ENCODE measurements at regions not wholly inside any gene's neighbourhood (a gene's known extent, or its start where the extent isn't known, plus 50 kb on each side); places are given as distances from the start of the nearest gene placed in this dataset.

DNA sequence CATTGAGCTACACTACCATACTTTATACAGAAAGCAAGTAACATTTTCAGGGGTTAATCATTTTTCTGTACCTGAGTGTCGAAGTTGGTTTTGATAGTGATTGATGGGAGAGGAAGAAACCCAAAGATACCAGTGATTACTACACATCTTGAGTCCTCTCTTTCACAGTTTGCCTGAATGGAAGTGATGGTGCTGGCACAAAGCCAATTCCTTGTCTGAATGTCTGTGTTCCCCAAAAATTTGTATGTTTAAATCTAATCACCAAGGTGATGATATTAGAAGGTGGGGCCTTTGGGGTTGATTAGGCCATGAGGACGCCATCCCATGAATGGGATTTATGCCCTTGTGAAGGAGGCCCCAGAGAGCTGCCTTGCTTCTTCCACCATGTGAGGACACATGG is 696.9 kb upstream of the ANKRD30A start:
- H3K27me3 ChIP-seq: no peaks in the 10 kb centered on the region
- H3K4me3 ChIP-seq: no peak overlapping the region
- WGBS: 92% methylated on average over 2 of the region's 2 CpGs
- H3K36me3 ChIP-seq: no peaks in the 10 kb centered on the region
- DNase-seq (ENCODE audit: low spot score in 2 of 2): no peak
- TF ChIP-seq POLR2A (IDR thresholded peaks at IDR 0.05) (no peak), EP300 (IDR thresholded peaks at IDR 0.05) (no peak), POLR2AphosphoS5 (IDR thresholded peaks at IDR 0.05) (no peak)
- TF ChIP-seq, protein P1, sequence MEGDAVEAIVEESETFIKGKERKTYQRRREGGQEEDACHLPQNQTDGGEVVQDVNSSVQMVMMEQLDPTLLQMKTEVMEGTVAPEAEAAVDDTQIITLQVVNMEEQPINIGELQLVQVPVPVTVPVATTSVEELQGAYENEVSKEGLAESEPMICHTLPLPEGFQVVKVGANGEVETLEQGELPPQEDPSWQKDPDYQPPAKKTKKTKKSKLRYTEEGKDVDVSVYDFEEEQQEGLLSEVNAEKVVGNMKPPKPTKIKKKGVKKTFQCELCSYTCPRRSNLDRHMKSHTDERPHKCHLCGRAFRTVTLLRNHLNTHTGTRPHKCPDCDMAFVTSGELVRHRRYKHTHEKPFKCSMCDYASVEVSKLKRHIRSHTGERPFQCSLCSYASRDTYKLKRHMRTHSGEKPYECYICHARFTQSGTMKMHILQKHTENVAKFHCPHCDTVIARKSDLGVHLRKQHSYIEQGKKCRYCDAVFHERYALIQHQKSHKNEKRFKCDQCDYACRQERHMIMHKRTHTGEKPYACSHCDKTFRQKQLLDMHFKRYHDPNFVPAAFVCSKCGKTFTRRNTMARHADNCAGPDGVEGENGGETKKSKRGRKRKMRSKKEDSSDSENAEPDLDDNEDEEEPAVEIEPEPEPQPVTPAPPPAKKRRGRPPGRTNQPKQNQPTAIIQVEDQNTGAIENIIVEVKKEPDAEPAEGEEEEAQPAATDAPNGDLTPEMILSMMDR (IDR thresholded peaks at IDR 0.05): no peak
- no peaks in the 10 kb centered on the region for H3K4me1 ChIP-seq
- no peak overlapping the region for H3K27ac ChIP-seq
- no peaks in the 10 kb centered on the region for H3K9me3 ChIP-seq

DNA sequence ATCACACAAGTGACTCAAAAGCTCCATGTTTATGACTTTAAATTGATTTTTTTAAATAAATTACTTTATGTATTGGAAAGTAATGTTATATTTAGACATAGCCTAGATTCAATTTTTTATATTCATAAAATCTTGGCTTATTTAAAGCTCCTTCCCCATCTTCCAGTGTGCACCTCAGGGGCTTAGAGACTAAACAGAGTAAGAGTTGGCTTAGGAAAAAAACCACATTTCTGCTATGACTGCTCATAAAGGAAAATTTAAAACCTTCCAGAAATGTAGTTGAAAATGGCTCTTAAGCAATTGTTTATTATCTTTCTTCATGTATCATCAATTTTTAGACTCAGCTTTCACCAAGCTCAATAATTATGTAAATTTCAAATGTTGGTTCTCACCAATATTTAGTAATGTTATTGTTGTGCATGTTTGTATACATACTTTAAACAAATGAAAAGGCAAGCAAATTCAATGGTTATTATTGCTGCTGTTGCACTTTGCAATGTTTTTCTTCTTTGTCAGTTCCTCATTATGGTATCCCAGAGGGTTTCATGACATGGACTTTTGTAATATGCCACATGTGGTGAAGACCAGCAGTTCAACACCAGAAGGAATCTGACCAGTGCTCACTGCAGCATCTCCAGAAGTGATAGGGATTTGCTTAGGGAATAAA is 700.1 kb upstream of the ANKRD30A start:
- TF ChIP-seq POLR2AphosphoS5 (IDR thresholded peaks at IDR 0.05) (no peak), POLR2A (IDR thresholded peaks at IDR 0.05) (no peak), EP300 (IDR thresholded peaks at IDR 0.05) (no peak)
- TF ChIP-seq, protein P1 (IDR thresholded peaks at IDR 0.05): no peak
- Histone ChIP-seq H3K27me3 (no peaks in the 10 kb centered on the region), H3K4me3 (no peak overlapping the region), H3K27ac (no peak overlapping the region), H3K4me1 (no peaks in the 10 kb centered on the region), H3K36me3 (no peaks in the 10 kb centered on the region), H3K9me3 (no peaks in the 10 kb centered on the region)
- DNase-seq (ENCODE audit: low spot score in 2 of 2): no peak

DNA sequence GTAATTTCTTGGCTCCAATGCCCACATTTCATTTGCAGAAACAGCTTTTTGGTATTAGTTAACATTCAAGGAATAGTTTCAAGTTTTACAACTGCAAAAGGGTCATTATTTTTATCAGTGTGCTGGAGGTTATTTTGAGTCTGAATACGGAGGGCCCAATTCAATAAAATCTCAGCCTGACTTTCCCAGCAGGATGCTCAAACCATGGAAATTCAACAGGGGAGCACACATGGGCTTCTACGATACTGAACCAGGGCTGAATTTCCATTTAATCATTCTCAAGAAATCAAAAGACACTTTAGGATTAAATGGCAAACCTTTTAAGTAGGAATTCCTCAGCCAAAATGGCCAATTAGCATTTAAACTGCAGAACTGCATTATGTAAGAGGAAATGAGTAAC is 700.9 kb upstream of the ANKRD30A start:
- no peak for DNase-seq (ENCODE audit: low spot score in 2 of 2)
- no peak for TF ChIP-seq EP300 (IDR thresholded peaks at IDR 0.05)
- TF ChIP-seq POLR2AphosphoS5 (IDR thresholded peaks at IDR 0.05): no peak
- no peak for TF ChIP-seq POLR2A (IDR thresholded peaks at IDR 0.05)
- TF ChIP-seq, protein P1 (IDR thresholded peaks at IDR 0.05): no peak

DNA sequence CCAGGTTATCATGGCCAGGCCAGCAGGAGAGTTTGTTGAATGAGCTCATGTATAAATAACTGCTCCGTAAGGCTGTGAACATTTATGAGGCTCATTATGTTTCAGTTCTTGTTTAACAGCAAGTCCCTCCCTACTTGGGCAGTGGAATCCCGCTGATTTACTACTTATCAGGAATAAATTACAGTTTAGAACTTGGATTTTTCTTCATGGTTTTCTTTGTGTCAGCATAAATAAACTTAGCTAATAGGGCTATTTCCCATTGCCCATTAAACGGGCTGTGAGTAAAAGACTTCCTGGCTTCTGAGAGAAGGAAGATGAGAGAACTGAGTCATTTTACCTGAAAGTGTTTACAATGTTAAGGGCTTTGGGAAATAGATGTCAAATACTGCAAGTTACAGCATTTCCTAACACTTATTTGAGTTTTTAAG is 701.6 kb upstream of the ANKRD30A start:
- TF ChIP-seq, protein P1 (IDR thresholded peaks at IDR 0.05): no peak
- TF ChIP-seq EP300 (IDR thresholded peaks at IDR 0.05): no peak
- no peak for TF ChIP-seq POLR2A (IDR thresholded peaks at IDR 0.05)
- TF ChIP-seq POLR2AphosphoS5 (IDR thresholded peaks at IDR 0.05): no peak
- H3K4me1 ChIP-seq: no peaks in the 10 kb centered on the region
- no peaks in the 10 kb centered on the region for H3K27me3 ChIP-seq
- WGBS: 57% methylated on average over 3 of the region's 3 CpGs
- H3K36me3 ChIP-seq: no peaks in the 10 kb centered on the region
- DNase-seq (ENCODE audit: low spot score in 2 of 2): no peak
- no peak overlapping the region for H3K4me3 ChIP-seq
- H3K27ac ChIP-seq: no peak overlapping the region
- H3K9me3 ChIP-seq: no peaks in the 10 kb centered on the region

More for the DNA sequence above, 700.9 kb upstream of the ANKRD30A start:
- H3K36me3 ChIP-seq: no peaks in the 10 kb centered on the region
- no peaks in the 10 kb centered on the region for H3K4me1 ChIP-seq
- WGBS: 86% methylated on average over 2 of the region's 2 CpGs
- no peaks in the 10 kb centered on the region for H3K9me3 ChIP-seq
- H3K4me3 ChIP-seq: no peak overlapping the region
- H3K27ac ChIP-seq: no peak overlapping the region
- no peaks in the 10 kb centered on the region for H3K27me3 ChIP-seq

DNA sequence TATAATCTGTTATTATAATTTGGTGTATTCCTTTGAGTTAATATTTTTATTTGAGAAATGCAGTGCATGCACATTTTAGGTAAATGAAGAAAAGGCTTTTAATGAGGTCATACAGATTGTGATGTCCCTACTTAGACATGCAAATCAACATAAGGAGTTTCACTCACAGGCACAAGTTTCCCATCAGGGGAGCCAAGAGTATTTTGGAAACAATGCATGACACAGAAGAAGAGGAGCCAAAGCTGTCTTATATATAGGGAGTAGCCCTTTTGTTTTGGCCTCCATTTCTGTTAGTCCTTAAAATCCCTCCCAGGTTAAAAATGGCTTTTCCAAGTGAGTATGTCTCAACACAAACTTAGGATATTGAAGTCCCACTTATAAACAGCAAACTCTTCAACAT is 703.4 kb upstream of the ANKRD30A start:
- no peaks in the 10 kb centered on the region for H3K9me3 ChIP-seq
- no peak for DNase-seq (ENCODE audit: low spot score in 2 of 2)
- no peak overlapping the region for H3K27ac ChIP-seq
- H3K36me3 ChIP-seq: no peaks in the 10 kb centered on the region
- TF ChIP-seq EP300 (IDR thresholded peaks at IDR 0.05): no peak
- no peak for TF ChIP-seq POLR2AphosphoS5 (IDR thresholded peaks at IDR 0.05)
- TF ChIP-seq, protein P1 (IDR thresholded peaks at IDR 0.05): no peak
- no peak for TF ChIP-seq POLR2A (IDR thresholded peaks at IDR 0.05)
- no peaks in the 10 kb centered on the region for H3K27me3 ChIP-seq
- no peak overlapping the region for H3K4me3 ChIP-seq
- H3K4me1 ChIP-seq: no peaks in the 10 kb centered on the region
